NCI-H748 (cell line): ENCODE measurements at regions not wholly inside any gene's neighbourhood (a gene's known extent, or its start where the extent isn't known, plus 50 kb on each side); places are given as distances from the start of the nearest gene placed in this dataset.
A peak's percentile ranks its signal among the peaks of the same experiment; 100 is the strongest.

Experiments used
- DNase-seq: peaks from one replicate; lab custom pipeline; 2025; ENCODE audit not compliant: unreplicated experiment; lab: John Stamatoyannopoulos, UW

GRCh38 chr10:107901076-107901475, 736.6 kb upstream of the SORCS1 start:
- DNase-seq: no peak

DNA sequence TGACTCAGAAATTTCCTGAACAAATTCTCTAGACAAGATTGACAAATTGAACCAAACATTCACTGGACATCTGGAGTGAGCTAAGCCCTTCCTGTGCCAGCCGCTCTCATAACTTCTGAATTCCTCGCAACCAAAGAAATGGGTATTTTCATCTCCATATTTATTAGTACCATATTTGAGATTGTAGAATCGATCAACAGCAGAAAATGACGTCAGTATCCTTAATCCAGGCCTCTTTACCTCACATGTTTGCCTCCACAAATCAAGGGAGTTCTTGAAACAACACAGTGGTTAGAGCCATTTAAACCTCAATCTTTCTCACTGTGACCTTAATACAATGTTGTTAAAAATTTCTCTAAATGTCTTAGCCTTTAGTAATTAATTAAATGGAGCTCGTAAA, 735.6 kb upstream of the SORCS1 start:
- DNase-seq: no peak

DNA sequence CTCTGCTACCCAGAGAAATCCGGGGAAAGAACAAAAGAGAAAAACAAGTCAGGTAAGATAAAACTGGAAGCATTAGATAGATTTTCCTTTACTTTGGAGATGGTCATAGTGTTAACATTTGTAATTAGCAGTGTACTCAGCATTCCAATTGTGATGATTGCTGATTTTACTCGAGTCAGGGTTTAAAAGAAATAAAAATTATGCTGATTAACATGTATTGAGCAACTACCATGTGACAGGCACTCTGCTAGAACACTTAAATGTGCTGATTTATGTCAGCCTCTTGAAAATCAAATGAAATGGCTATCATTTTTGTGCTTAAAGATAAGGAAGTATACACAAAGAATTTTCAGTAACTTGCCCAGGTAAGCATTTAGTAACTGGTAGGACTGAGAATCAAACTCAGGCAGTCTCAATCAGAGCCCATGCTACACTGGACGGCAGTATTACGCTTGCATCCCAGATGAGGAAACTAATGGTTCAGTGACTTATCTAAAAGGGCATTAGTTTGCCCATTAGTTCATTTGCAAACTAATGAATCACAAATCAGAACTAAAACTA, 735.1 kb upstream of the SORCS1 start:
- DNase-seq: no peak

GRCh38 chr10:107899075-107899474, 734.6 kb upstream of the SORCS1 start:
- no peak for DNase-seq

- no peak for DNase-seq
These were observed 733.9 kb upstream of the SORCS1 start for GRCh38 chr10:107898392-107898791.

GRCh38 chr10:107894516-107894915, 730.0 kb upstream of the SORCS1 start:
- no peak for DNase-seq

DNA sequence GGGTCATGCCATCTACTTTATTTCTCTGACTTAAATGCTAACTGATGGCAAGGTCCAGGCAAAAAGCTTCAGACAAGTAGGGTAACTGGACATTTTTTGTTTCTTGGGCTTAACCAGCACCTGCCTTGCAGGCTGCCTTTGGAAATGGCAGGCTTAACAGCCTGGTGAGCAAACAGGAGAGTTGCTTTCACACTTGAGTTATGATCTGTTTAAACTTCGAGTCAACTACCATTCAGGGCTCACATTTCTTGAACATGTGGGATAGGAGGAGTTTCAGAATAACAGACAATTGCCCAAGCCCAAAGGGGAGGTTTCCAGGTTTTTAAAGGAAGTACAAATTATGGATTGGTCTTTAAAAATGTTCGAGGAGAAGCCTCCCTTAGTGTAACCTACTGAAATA, 724.6 kb upstream of the SORCS1 start:
- DNase-seq: no peak

DNA sequence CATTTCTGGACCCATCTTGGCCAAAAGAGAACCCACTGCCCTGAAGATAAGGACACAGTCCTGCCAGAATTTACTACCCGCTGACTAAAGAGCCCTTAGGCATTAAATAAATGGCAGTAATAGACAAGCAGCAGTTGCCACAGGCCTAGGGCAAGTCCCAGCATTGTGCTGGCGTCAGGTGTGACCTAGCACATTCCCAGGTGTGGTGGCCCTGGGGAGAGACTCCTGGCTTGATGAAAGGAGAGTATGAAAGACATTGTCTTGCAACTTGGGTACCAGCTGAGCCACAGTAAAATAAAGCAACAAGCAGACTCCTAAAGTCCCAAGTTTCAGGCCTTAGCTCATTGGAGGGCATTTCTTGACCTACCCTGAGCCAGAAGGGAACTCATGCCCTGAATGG, 715.7 kb upstream of the SORCS1 start:
- no peak for DNase-seq

DNA sequence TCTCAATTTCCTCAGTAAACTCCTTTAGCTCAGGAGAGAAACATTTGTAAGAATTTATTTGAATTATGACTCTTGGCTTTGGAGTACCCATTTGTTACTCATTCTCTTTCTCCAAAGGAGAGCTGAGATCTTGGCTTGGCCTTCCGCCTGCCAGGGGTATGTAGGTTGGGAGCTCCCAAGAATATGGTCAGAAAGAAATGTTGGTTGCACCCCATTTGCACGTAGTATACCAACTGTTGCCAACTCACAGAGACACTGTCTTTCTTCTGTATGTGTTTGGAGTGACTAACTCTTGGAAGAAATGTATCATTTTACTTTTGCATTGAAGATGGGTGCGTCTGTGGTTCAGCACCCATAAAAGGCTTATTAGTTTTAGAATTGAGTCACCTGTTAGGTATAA, 708.5 kb upstream of the SORCS1 start:
- no peak for DNase-seq

DNA sequence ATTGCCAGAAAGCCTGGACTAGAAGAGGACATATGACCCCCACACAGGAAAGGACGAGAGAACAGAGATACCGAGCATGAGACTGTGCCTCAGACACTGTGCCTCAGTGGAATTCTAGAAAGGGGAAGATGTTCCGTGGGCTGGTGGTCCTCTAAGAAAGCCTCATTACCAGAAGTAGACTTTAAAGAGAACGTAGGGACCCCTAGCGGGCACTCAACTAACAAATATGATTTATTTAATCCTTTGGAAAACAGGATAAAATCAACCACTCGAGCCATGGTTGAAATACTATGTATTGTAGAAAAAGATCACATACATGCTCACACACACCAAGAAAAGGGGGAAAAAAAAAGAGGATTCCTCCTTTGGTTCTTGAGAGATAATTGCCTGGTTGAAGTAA, 701.2 kb upstream of the SORCS1 start:
- no peak for DNase-seq

- DNase-seq: no peak
These were observed 694.6 kb upstream of the SORCS1 start for GRCh38 chr10:107859065-107859464.

DNA sequence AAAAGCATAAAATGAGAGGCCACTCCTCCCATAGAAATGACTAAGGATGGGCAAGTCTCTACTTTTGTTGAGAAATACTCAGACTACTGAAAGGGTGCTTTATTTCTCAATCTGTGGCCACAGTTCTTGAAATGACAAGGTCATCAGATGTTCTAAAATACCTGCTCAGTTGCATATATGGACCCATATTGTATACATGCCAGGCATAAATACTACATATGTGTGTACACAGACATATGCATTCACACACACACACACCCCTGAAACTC, 691.5 kb upstream of the SORCS1 start:
- DNase-seq: no peak

DNA sequence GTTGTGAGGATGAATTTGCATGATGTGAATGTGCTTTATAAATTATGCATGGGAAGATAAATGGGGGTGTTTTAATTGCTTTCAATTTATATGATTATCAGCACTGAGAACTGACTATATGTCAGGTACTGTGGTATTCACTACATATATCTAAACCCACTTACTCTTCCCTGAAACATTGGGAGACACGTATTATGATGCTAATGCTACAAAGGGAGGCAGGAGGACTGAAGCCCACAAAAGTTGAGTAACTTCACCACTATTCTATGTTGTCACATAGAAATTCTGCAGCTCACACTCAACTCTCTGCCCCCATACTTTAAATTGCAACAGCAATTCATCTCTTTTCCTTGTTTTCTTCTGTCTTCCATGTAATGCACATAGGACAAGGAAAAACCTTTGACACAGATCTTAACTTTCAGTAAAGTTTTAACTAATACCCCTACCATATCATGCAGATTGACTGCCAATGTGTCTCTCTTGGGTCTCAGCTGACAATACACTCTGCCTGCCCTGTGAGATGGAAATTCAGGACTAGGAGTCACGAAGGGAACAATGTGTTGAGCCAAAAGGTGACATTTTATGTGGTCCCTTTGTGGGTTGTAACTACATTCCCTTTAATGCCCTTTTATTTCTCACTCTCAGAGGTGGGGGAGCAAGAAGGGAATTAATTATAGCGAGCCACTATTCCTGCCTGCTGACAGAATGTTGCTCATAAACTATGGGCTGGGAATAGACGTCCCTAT, 691.0 kb upstream of the SORCS1 start:
- DNase-seq: no peak

DNA sequence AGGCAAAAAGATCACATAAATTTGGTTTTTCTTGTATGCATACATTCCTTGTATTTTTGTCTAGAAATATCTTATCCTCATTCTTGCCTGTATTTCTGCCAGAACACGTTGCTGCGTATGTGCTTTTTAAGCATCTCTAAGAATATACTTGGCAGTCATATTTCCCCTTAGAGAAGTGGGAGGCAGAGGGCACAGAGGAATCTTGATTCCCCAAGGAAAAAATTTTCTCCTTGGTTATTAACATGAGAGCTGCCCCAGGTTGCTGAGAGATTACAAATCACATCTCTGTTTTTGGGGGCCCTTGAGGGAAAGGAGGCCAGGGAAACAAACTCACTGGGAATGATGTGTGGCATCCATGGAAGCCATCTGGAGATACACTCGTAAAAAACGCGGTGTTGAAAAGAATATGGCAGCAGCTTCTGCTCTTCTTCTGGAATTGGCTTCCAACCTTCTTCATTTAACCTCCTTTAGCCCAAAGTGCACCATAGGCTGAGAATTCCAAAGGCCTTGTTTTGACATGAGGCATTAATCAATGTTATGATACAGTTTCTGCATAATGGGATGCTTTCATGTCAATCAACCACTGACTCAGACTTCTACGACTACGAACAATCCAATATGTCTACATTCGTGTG, 684.3 kb upstream of the SORCS1 start:
- no peak for DNase-seq

GRCh38 chr10:107847620-107848019, 683.1 kb upstream of the SORCS1 start:
- no peak for DNase-seq

DNA sequence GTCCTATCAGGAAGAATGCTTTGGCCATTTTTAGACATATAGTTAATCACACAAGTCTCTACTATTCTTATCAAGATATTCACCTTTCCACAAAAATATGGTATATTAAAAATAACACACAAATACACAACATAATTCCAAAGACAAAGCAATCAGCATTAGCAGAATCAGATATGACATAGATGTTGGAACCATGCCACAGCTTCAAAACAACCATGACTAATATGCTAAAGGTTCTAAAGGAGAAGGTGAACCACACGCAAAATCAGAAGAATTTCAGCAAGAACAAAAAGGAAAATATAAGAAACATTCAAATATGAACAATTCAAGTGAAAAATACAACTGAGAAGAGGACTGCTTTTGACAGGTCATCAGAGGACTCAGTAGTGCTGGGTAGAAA, 670.2 kb upstream of the SORCS1 start:
- DNase-seq: no peak

GRCh38 chr10:107831772-107832171, 667.3 kb upstream of the SORCS1 start:
- DNase-seq: no peak

- no peak for DNase-seq
These were observed 664.7 kb upstream of the SORCS1 start for GRCh38 chr10:107829161-107829560.

DNA sequence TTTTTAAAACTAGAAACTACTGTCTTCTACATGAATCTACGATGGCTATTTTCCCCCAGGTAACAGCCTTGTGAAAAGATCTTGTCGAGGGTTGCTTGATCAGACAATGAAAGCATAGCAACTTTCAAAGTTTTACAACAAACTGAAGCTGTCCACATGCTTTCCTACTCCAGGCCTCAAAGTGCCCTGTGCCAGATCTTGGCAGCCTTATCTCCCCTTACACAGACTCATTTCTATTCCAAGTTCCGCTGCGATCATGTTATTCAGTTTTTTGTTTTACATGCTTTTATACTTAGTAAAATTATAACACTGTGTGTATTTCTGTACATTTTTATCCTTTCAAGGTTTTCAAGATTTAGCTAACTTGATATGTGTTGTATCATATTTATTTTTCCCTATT, 661.7 kb upstream of the SORCS1 start:
- no peak for DNase-seq

GRCh38 chr10:107814865-107815487, 650.5 kb upstream of the SORCS1 start:
- DNase-seq: peak; percentile 34

DNA sequence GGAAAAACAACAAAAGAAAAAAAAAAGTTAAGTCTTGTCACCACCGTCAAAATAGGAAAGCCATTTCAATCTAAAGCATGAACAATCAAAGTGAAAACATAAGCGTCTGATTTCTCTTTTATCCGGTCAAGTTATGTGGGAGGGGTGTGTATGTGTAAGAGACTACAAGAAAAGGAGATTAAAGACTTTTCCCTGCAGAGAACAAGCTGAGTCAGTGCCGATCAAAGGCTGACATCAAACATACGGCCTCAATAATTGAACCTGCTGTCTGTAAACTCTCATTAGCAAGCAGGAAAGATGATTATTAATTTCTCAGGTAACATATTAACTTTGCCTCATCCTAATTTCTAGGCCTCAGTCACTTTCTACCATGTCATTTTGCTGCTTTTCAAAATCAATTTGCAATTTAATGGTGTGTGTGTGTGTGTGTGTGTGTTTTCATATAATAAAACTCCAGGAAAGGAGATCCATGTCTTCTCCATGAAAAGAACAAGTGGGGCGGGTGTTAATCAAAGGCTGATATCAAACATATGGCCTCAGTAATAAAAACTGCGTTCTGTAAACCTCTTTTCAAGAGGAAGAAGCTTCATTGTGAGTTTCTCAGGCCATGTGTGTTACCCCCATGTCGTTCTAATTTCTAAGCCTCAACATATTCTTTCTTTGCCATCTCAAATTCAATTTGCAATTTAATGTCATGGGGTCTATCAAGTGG, 649.1 kb upstream of the SORCS1 start:
- no peak for DNase-seq

DNA sequence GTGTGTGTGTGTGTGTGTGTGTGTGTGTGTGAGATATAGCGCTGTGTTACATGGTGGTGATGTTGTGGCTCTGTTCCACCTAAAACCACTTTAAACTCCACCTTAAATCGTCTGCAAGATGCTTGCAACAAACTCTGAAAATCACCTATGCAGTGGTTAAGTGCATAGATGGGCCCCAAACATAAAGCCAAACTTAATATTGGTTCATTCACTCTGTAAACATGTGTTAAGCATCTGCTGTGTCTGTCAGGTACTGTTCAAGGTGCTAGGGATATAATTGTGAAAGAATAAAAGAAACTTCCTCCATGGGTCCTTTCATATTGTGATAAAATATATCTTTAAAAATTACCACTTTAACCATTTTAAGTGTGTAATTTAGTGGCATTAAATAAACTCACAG, 645.4 kb upstream of the SORCS1 start:
- no peak for DNase-seq
